ENCODE measurements at regions not wholly inside any gene's neighbourhood (a gene's known extent, or its start where the extent isn't known, plus 50 kb on each side); places are given as distances from the start of the nearest gene placed in this dataset.

GRCh38 chr10:30197186-30197585, 137.8 kb upstream of the JCAD start:
- TF ChIP-seq, protein P1, sequence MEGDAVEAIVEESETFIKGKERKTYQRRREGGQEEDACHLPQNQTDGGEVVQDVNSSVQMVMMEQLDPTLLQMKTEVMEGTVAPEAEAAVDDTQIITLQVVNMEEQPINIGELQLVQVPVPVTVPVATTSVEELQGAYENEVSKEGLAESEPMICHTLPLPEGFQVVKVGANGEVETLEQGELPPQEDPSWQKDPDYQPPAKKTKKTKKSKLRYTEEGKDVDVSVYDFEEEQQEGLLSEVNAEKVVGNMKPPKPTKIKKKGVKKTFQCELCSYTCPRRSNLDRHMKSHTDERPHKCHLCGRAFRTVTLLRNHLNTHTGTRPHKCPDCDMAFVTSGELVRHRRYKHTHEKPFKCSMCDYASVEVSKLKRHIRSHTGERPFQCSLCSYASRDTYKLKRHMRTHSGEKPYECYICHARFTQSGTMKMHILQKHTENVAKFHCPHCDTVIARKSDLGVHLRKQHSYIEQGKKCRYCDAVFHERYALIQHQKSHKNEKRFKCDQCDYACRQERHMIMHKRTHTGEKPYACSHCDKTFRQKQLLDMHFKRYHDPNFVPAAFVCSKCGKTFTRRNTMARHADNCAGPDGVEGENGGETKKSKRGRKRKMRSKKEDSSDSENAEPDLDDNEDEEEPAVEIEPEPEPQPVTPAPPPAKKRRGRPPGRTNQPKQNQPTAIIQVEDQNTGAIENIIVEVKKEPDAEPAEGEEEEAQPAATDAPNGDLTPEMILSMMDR (conservative IDR thresholded peaks at IDR 0.05 in 1 of 2, IDR thresholded peaks at IDR 0.05 in 1 of 2; ENCODE audit: extremely low read depth in 1 of 2, insufficient read depth in 1 of 2, low read depth in 1 of 2, low read length in 2 of 2), result no peak
- TF ChIP-seq EZH2 (IDR thresholded peaks at IDR 0.05; ENCODE audit: borderline replicate concordance, low read length), result no peak

Data from mammary epithelial cell (primary cell).